ENCODE measurements at regions not wholly inside any gene's neighbourhood (a gene's known extent, or its start where the extent isn't known, plus 50 kb on each side); places are given as distances from the start of the nearest gene placed in this dataset.

GRCh38 chrY:9029929-9030328 is 307.3 kb upstream of the TSPY4 start (continued):
- TF ChIP-seq USF2 (IDR thresholded peaks at IDR 0.05; ENCODE audit: low read length) = no peak
- TF ChIP-seq HDAC6 (IDR thresholded peaks at IDR 0.05; ENCODE audit: low read depth, low read length) = no peak
- TF ChIP-seq SP2 (IDR thresholded peaks at IDR 0.05; ENCODE audit: low read length) = no peak
- TF ChIP-seq JUND (IDR thresholded peaks at IDR 0.05; ENCODE audit: low read length) = no peak
- TF ChIP-seq BCL11A (IDR thresholded peaks at IDR 0.05; ENCODE audit: low read depth in 2 of 2, low read length in 2 of 2) = no peak
- TF ChIP-seq SP1 (IDR thresholded peaks at IDR 0.05; ENCODE audit: low read depth, low read length) = no peak
